ENCODE measurements at regions not wholly inside any gene's neighbourhood (a gene's known extent, or its start where the extent isn't known, plus 50 kb on each side); places are given as distances from the start of the nearest gene placed in this dataset.

DNA sequence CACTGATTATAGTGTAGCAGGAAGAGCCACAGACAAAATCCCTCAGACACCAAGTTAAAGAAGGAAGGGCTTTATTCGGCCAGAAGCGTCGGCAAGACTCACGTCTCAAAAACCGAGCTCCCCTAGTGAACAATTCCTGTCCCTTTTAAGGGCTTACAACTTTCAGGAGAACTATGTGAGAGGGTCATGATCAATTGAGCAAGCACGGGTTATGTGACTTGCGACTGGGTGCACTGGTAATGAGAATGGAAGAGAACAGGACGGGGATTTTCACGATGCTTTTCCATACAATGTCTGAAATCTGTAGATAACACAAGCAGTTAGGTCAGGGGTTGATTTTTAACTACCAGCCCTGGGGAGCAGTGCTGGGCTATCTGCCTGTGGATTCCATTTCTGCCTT is 116.7 kb downstream of the MFAP3L start:
- Histone ChIP-seq H3K27me3 (no peaks in the 10 kb centered on the region), H3K4me2 (no peak overlapping the region), H3K4me1 (no peaks in the 10 kb centered on the region), H3K9ac (no peak overlapping the region), H4K20me1 (ENCODE audit: low read depth) (no peaks in the 10 kb centered on the region), H3K36me3 (no peaks in the 10 kb centered on the region), H3K4me3 (no peak overlapping the region), H3K9me3 (ENCODE audit: low read depth) (no peaks in the 10 kb centered on the region), H3K79me2 (ENCODE audit: low read depth) (no peaks in the 10 kb centered on the region), H2AFZ (replicated peaks) (no peak overlapping the region), H3F3A (ENCODE audit: low read depth) (no peaks in the 10 kb centered on the region), H3K27ac (no peak overlapping the region)
- Mint-ChIP-seq H3K9me3 (no peaks in the 10 kb centered on the region), H3K27me3 (ENCODE audit: insufficient read depth, low read depth) (no peaks in the 10 kb centered on the region), H3K36me3 (no peaks in the 10 kb centered on the region), H3K4me1 (no peaks in the 10 kb centered on the region), H3K4me3 (no peak overlapping the region), H3K27ac (no peak overlapping the region)
- DNase-seq (ENCODE audit: low spot score), result no peak
- no peak for TF ChIP-seq EZH2phosphoT487 (IDR thresholded peaks at IDR 0.05)
- no peak for TF ChIP-seq EZH2 (IDR thresholded peaks at IDR 0.05)
- TF ChIP-seq, protein P1, sequence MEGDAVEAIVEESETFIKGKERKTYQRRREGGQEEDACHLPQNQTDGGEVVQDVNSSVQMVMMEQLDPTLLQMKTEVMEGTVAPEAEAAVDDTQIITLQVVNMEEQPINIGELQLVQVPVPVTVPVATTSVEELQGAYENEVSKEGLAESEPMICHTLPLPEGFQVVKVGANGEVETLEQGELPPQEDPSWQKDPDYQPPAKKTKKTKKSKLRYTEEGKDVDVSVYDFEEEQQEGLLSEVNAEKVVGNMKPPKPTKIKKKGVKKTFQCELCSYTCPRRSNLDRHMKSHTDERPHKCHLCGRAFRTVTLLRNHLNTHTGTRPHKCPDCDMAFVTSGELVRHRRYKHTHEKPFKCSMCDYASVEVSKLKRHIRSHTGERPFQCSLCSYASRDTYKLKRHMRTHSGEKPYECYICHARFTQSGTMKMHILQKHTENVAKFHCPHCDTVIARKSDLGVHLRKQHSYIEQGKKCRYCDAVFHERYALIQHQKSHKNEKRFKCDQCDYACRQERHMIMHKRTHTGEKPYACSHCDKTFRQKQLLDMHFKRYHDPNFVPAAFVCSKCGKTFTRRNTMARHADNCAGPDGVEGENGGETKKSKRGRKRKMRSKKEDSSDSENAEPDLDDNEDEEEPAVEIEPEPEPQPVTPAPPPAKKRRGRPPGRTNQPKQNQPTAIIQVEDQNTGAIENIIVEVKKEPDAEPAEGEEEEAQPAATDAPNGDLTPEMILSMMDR (IDR thresholded peaks at IDR 0.05), result no peak

DNA sequence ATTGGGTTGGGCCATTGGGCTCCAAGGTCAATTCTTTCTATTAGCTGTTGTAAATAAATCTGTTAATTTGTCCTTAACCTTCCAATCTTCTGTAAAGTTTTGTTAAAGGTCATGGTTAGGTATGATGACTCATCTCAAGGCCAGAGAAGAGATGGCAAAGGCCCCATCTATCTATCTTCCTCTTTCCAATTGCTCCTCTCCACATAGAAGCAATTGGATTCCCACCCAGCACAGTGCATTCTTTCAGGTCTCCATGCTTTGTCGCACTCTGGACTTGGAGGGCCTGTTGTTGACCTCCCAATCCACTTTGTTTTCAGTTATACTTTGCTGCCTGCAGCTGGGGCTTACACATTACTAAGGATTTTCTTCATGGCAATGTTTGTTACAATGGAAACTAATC is 118.5 kb downstream of the MFAP3L start:
- Histone ChIP-seq H3K27me3 (no peaks in the 10 kb centered on the region), H3K4me2 (no peak overlapping the region), H3K27ac (no peak overlapping the region), H3K36me3 (no peaks in the 10 kb centered on the region), H3K79me2 (ENCODE audit: low read depth) (no peaks in the 10 kb centered on the region), H3K9ac (no peak overlapping the region), H3K4me3 (no peak overlapping the region), H3F3A (ENCODE audit: low read depth) (no peaks in the 10 kb centered on the region), H3K4me1 (no peaks in the 10 kb centered on the region), H3K9me3 (ENCODE audit: low read depth) (no peaks in the 10 kb centered on the region), H4K20me1 (ENCODE audit: low read depth) (no peaks in the 10 kb centered on the region), H2AFZ (replicated peaks) (no peak overlapping the region)
- TF ChIP-seq, protein P1 (IDR thresholded peaks at IDR 0.05), result no peak
- no peak for TF ChIP-seq EZH2 (IDR thresholded peaks at IDR 0.05)
- Mint-ChIP-seq H3K4me1 (no peaks in the 10 kb centered on the region), H3K4me3 (no peak overlapping the region), H3K9me3 (no peaks in the 10 kb centered on the region), H3K27ac (no peak overlapping the region), H3K36me3 (no peaks in the 10 kb centered on the region), H3K27me3 (ENCODE audit: insufficient read depth, low read depth) (no peaks in the 10 kb centered on the region)
- DNase-seq (ENCODE audit: low spot score), result no peak

DNA sequence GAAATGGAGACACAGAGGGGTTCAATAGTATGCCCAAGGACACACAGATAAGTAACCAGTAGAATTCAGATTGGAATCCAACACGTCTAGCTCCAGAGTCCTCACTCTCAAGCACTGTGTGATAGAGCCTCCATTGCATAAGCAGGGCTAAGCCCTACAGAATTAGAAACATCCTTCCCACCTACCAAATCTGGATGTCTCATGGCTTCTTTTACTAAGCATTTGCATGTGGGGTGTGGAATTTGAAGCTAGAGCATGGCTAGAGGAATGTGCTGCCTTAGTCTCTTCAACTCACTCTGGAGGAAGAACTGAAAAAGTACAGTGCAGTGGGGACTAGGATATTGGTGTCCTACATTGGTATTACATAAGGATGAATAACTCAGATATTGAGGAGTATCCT is 119.4 kb downstream of the MFAP3L start:
- Histone ChIP-seq H3K4me2 (no peak overlapping the region), H3K27me3 (no peaks in the 10 kb centered on the region), H3K4me1 (no peaks in the 10 kb centered on the region), H3K27ac (no peak overlapping the region), H3F3A (ENCODE audit: low read depth) (no peaks in the 10 kb centered on the region), H3K9ac (no peak overlapping the region), H3K4me3 (no peak overlapping the region), H3K79me2 (ENCODE audit: low read depth) (no peaks in the 10 kb centered on the region), H3K9me3 (ENCODE audit: low read depth) (no peaks in the 10 kb centered on the region), H3K36me3 (no peaks in the 10 kb centered on the region), H2AFZ (replicated peaks) (no peak overlapping the region), H4K20me1 (ENCODE audit: low read depth) (no peaks in the 10 kb centered on the region)
- H3K36me3 Mint-ChIP-seq, result no peaks in the 10 kb centered on the region
- TF ChIP-seq EZH2 (IDR thresholded peaks at IDR 0.05) (no peak), EZH2phosphoT487 (IDR thresholded peaks at IDR 0.05) (no peak)
- TF ChIP-seq, protein P1 (IDR thresholded peaks at IDR 0.05), result no peak
- no peak for DNase-seq (ENCODE audit: low spot score)
- no peaks in the 10 kb centered on the region for H3K9me3 Mint-ChIP-seq
- H3K27ac Mint-ChIP-seq, result no peak overlapping the region
- H3K27me3 Mint-ChIP-seq (ENCODE audit: insufficient read depth, low read depth), result peaks cover 5% of the 10 kb centered on the region
- no peak overlapping the region for H3K4me3 Mint-ChIP-seq
- no peaks in the 10 kb centered on the region for H3K4me1 Mint-ChIP-seq

DNA sequence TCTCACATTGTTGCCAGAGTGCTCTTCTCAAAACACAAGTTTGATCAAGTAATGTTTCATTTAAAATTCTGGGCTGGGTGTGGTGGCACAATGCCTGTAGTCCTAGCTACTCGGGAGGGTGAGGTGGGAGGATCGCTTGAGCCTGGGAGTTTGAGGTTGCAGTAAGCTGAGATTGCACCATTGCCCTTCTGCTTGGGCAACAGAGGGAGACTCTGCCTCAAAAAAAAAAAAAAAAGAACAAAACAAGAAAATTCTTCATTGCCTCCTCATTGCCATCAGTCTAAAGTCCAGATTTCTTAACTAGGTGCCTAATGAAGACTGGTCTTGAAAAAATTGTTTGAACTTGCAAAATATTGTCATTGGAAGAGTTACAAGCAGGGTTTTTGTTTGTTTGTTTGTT is 120.1 kb downstream of the MFAP3L start:
- H4K20me1 ChIP-seq (ENCODE audit: low read depth), result no peaks in the 10 kb centered on the region
- H3K4me1 ChIP-seq, result no peaks in the 10 kb centered on the region
- H3K9ac ChIP-seq, result no peak overlapping the region
- H3K27me3 ChIP-seq, result no peaks in the 10 kb centered on the region
- H3K4me2 ChIP-seq, result no peak overlapping the region
- no peaks in the 10 kb centered on the region for H3K9me3 ChIP-seq (ENCODE audit: low read depth)
- Mint-ChIP-seq H3K4me3 (no peak overlapping the region), H3K36me3 (no peaks in the 10 kb centered on the region), H3K9me3 (no peaks in the 10 kb centered on the region), H3K4me1 (no peaks in the 10 kb centered on the region), H3K27ac (no peak overlapping the region), H3K27me3 (ENCODE audit: insufficient read depth, low read depth) (peaks cover 5% of the 10 kb centered on the region)
- TF ChIP-seq EZH2 (IDR thresholded peaks at IDR 0.05), result no peak
- TF ChIP-seq, protein P1 (IDR thresholded peaks at IDR 0.05), result no peak
- TF ChIP-seq EZH2phosphoT487 (IDR thresholded peaks at IDR 0.05), result no peak
- H3F3A ChIP-seq (ENCODE audit: low read depth), result no peaks in the 10 kb centered on the region
- no peak overlapping the region for H3K4me3 ChIP-seq
- no peaks in the 10 kb centered on the region for H3K36me3 ChIP-seq
- H3K27ac ChIP-seq, result no peak overlapping the region
- no peak overlapping the region for H2AFZ ChIP-seq (replicated peaks)
- DNase-seq (ENCODE audit: low spot score), result no peak
- H3K79me2 ChIP-seq (ENCODE audit: low read depth), result no peaks in the 10 kb centered on the region

All from neural progenitor cell (in vitro differentiated cells).